Tibial artery (tissue), 4 donors: ENCODE measurements at regions not wholly inside any gene's neighbourhood (a gene's known extent, or its start where the extent isn't known, plus 50 kb on each side); places are given as distances from the start of the nearest gene placed in this dataset.

Experiments
- DNase-seq, 2 donors: peaks; one replicate each; pipeline ENCODE4 v3.0.0-alpha.2; 2019
- H3K27ac ChIP-seq, 2 donors: fragments of 200-600 bp; sonication (generic) in 1 of 2; 1 replicate in 1 of 2; 2 replicates in 1 of 2; pipeline ENCODE4 v1.5.1; 2018 to 2019; ENCODE audit warnings: mild to moderate bottlenecking in 1 of 2
- H3K27me3 ChIP-seq, 2 donors: fragments of 200-600 bp; sonication (generic) in 1 of 2; one replicate each; pipeline versions ENCODE4 v1.5.1 to v1.6.0; 2016 to 2019
- H3K36me3 ChIP-seq, 3 donors: fragments of 200-600 bp; sonication (generic) in 2 of 3; one replicate each; pipeline ENCODE4 v1.5.1; 2016 to 2019; ENCODE audit warnings: mild to moderate bottlenecking in 2 of 3
- H3K4me1 ChIP-seq, 4 donors: fragments of 200-600 bp; sonication (generic) in 2 of 4; 1 replicate in 3 of 4; 2 replicates in 1 of 4; pipeline ENCODE4 v1.5.1; 2016 to 2019
- H3K4me3 ChIP-seq, 2 donors: fragments of 200-600 bp; sonication (generic) in 1 of 2; 1 replicate in 1 of 2; 2 replicates in 1 of 2; pipeline ENCODE4 v1.5.1; 2018 to 2019; ENCODE audit warnings: mild to moderate bottlenecking in 2 of 2
- H3K9me3 ChIP-seq, 3 donors: fragments of 200-600 bp; sonication (generic) in 1 of 3; one replicate each; pipeline ENCODE4 v1.5.1; 2016 to 2019
- intact Hi-C: fragments of 100-400 bp; cut with DNase I; formaldehyde crosslinking; loops from one replicate; pipeline ENCODE4 v1.15.0; 2023; ENCODE audit warnings: low total_unique reads
- TF ChIP-seq, protein P1 (sequence below), 2 experiments: fragments of 200-600 bp in 1 of 2; fragments of 450-650 bp in 1 of 2; IDR thresholded peaks; one replicate each; pipeline ENCODE4 v1.5.1; 2017 to 2019; ENCODE audit warnings: antibody characterized with exemption in 2 of 2, mild to moderate bottlenecking in 1 of 2, moderate library complexity in 1 of 2

GRCh38 chr16:85308611-85309540 lies 196.6 kb upstream of the CIBAR2 start:
- peaks cover 0 to 54% (median 48%) of the 10 kb centered on the region in 4 donors for H3K4me1 ChIP-seq
- DNase-seq: no peak
- no peaks in the 10 kb centered on the region for H3K36me3 ChIP-seq
- H3K9me3 ChIP-seq: no peaks in the 10 kb centered on the region
- H3K4me3 ChIP-seq: no peak overlapping the region
- intact Hi-C loops: no loop called here
- H3K27ac ChIP-seq: no peak overlapping the region
- H3K27me3 ChIP-seq: peaks cover 0 to 21% of the 10 kb centered on the region in 2 donors
- TF ChIP-seq, protein P1, sequence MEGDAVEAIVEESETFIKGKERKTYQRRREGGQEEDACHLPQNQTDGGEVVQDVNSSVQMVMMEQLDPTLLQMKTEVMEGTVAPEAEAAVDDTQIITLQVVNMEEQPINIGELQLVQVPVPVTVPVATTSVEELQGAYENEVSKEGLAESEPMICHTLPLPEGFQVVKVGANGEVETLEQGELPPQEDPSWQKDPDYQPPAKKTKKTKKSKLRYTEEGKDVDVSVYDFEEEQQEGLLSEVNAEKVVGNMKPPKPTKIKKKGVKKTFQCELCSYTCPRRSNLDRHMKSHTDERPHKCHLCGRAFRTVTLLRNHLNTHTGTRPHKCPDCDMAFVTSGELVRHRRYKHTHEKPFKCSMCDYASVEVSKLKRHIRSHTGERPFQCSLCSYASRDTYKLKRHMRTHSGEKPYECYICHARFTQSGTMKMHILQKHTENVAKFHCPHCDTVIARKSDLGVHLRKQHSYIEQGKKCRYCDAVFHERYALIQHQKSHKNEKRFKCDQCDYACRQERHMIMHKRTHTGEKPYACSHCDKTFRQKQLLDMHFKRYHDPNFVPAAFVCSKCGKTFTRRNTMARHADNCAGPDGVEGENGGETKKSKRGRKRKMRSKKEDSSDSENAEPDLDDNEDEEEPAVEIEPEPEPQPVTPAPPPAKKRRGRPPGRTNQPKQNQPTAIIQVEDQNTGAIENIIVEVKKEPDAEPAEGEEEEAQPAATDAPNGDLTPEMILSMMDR (IDR thresholded peaks at IDR 0.05): no peak

- no peak overlapping the region for H3K27ac ChIP-seq
Measured at GRCh38 chr16:85309656-85310587, 197.7 kb upstream of the CIBAR2 start.

GRCh38 chr16:85310868-85311585 lies 198.8 kb upstream of the CIBAR2 start:
- TF ChIP-seq, protein P1 (IDR thresholded peaks at IDR 0.05): no peak
- Histone ChIP-seq H3K27ac (no peak overlapping the region), H3K36me3 (no peaks in the 10 kb centered on the region), H3K4me3 (no peak overlapping the region), H3K27me3 (peaks cover 0 to 21% of the 10 kb centered on the region in 2 donors), H3K9me3 (no peaks in the 10 kb centered on the region), H3K4me1 (peaks cover 0 to 37% (median 35%) of the 10 kb centered on the region in 4 donors)
- intact Hi-C loops: loop anchor here (10.0 kb wide), 1 partner anchor 244 kb away; no protein-coding TSS in a partner anchor
- no peak for DNase-seq

More at GRCh38 chr16:85309656-85310587, 197.7 kb upstream of the CIBAR2 start:
- TF ChIP-seq, protein P1 (IDR thresholded peaks at IDR 0.05): no peak
- no peaks in the 10 kb centered on the region for H3K36me3 ChIP-seq
- intact Hi-C loops: loop anchor here (10.0 kb wide), 1 partner anchor 245 kb away; no protein-coding TSS in a partner anchor
- H3K4me3 ChIP-seq: no peak overlapping the region
- H3K9me3 ChIP-seq: no peaks in the 10 kb centered on the region
- H3K4me1 ChIP-seq: peaks cover 0 to 48% (median 44%) of the 10 kb centered on the region in 4 donors
- peak; percentile 60 to 76 for DNase-seq
- H3K27me3 ChIP-seq: peaks cover 0 to 21% of the 10 kb centered on the region in 2 donors

GRCh38 chr16:85311741-85312140 lies 199.5 kb upstream of the CIBAR2 start:
- no peak for DNase-seq
- H3K27me3 ChIP-seq: peaks cover 0 to 21% of the 10 kb centered on the region in 2 donors
- no peak overlapping the region for H3K4me3 ChIP-seq
- no peak overlapping the region for H3K27ac ChIP-seq
- H3K36me3 ChIP-seq: no peaks in the 10 kb centered on the region
- H3K9me3 ChIP-seq: no peaks in the 10 kb centered on the region
- H3K4me1 ChIP-seq: peaks cover 0 to 36% (median 32%) of the 10 kb centered on the region in 4 donors
- intact Hi-C loops: loop anchor here (10.0 kb wide), 1 partner anchor 243 kb away; no protein-coding TSS in a partner anchor
- TF ChIP-seq, protein P1 (IDR thresholded peaks at IDR 0.05): no peak

DNA sequence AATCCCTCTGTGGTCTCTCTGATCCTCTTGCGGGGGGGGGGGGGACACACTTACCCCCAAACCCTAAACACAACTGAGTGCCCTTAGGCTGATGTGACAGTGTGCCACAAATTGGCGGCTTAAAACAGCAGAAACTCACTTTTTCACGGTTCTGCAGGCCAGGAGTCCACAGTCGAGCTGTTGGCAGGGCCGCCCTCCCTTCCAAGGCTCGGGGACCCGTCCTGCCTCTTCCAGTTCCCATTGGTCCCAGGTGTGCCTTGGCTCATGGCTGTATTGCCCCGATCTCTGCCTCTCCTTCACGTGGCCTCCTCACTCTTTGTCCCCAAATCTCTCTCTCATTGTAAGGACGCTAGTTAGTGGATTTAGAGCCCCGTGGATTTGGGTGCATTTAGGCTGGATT lies 199.9 kb upstream of the CIBAR2 start:
- H3K36me3 ChIP-seq: no peaks in the 10 kb centered on the region
- intact Hi-C loops: loop anchor here (10.0 kb wide), 1 partner anchor 243 kb away; no protein-coding TSS in a partner anchor
- no peaks in the 10 kb centered on the region for H3K9me3 ChIP-seq
- no peak overlapping the region for H3K4me3 ChIP-seq
- H3K27ac ChIP-seq: no peak overlapping the region
- peaks cover 0 to 21% of the 10 kb centered on the region in 2 donors for H3K27me3 ChIP-seq
- peaks cover 0 to 33% (median 28%) of the 10 kb centered on the region in 4 donors for H3K4me1 ChIP-seq
- DNase-seq: no peak
- TF ChIP-seq, protein P1 (IDR thresholded peaks at IDR 0.05): no peak
